OCI-M1 (cell line): ENCODE measurements at regions not wholly inside any gene's neighbourhood (a gene's known extent, or its start where the extent isn't known, plus 50 kb on each side); places are given as distances from the start of the nearest gene placed in this dataset.
A peak's percentile ranks its signal among the peaks of the same experiment; 100 is the strongest.

Source experiments
- DNase-seq: peaks from one replicate; lab custom pipeline; 2025; lab: John Stamatoyannopoulos, UW

- DNase-seq: no peak
Observed at GRCh38 chr3:31142543-31142942, 248.1 kb upstream of the GADL1 start.

- DNase-seq: no peak
Observed at GRCh38 chr3:31145062-31145461, 250.6 kb upstream of the GADL1 start.

GRCh38 chr3:31147550-31147949 lies 253.1 kb upstream of the GADL1 start:
- DNase-seq: no peak

- no peak for DNase-seq
Observed at GRCh38 chr3:31157047-31157694, 262.7 kb upstream of the GADL1 start.

GRCh38 chr3:31157893-31158620 lies 263.6 kb upstream of the GADL1 start:
- DNase-seq: no peak

- no peak for DNase-seq
Observed at GRCh38 chr3:31159331-31160039, 265.0 kb upstream of the GADL1 start.

GRCh38 chr3:31161889-31162288 lies 267.4 kb upstream of the GADL1 start:
- no peak for DNase-seq

- no peak for DNase-seq
Observed at GRCh38 chr3:31164381-31164780, 269.9 kb upstream of the GADL1 start.

- no peak for DNase-seq
Observed at GRCh38 chr3:31165399-31165860, 271.0 kb upstream of the GADL1 start.

GRCh38 chr3:31166249-31166885 lies 271.9 kb upstream of the GADL1 start:
- no peak for DNase-seq

GRCh38 chr3:31167666-31168065 lies 273.2 kb upstream of the GADL1 start:
- no peak for DNase-seq

- DNase-seq: no peak
Observed at GRCh38 chr3:31170932-31171670, 276.6 kb upstream of the GADL1 start.

GRCh38 chr3:31172336-31172735 lies 277.9 kb upstream of the GADL1 start:
- DNase-seq: no peak

GRCh38 chr3:31173118-31173718 lies 278.8 kb upstream of the GADL1 start:
- DNase-seq: no peak

GRCh38 chr3:31174079-31174478 lies 279.6 kb upstream of the GADL1 start:
- no peak for DNase-seq

GRCh38 chr3:31176045-31176444 lies 281.6 kb upstream of the GADL1 start:
- no peak for DNase-seq

- DNase-seq: peak; percentile 58
Observed at GRCh38 chr3:31178467-31178866, 284.0 kb upstream of the GADL1 start.

- DNase-seq: no peak
Observed at GRCh38 chr3:31179768-31180167, 285.3 kb upstream of the GADL1 start.

- DNase-seq: no peak
Observed at GRCh38 chr3:31180274-31180673, 285.8 kb upstream of the GADL1 start.

- DNase-seq: no peak
Observed at GRCh38 chr3:31181661-31182060, 287.2 kb upstream of the GADL1 start.

- no peak for DNase-seq
Observed at GRCh38 chr3:31182661-31183060, 288.2 kb upstream of the GADL1 start.
